GM18505 (cell line): ENCODE measurements at regions not wholly inside any gene's neighbourhood (a gene's known extent, or its start where the extent isn't known, plus 50 kb on each side); places are given as distances from the start of the nearest gene placed in this dataset.

ENCODE experiments used
- ATAC-seq: cut with Tn5 transposase; IDR thresholded peaks from one replicate; pipeline ENCODE4 v1.9.1; 2021; ENCODE audit not compliant: unreplicated experiment
- POLR2A ChIP-seq: IDR thresholded peaks from 4 replicates; pipeline ENCODE4 v1.6.1; 2011; ENCODE audit warnings: borderline replicate concordance; ENCODE audit not compliant: insufficient read depth, insufficient read length; ENCODE audit errors: extremely low read depth

GRCh38 chr17:77461277-77462057 is 320.7 kb downstream of the SEC14L1 start:
- ATAC-seq, result no peak
- TF ChIP-seq POLR2A, result no peak

GRCh38 chr17:77462090-77462489 is 321.3 kb downstream of the SEC14L1 start:
- peak; percentile 45 for TF ChIP-seq POLR2A
- ATAC-seq, result no peak

GRCh38 chr17:77462553-77463497 is 322.1 kb downstream of the SEC14L1 start:
- ATAC-seq, result no peak
- no peak for TF ChIP-seq POLR2A

GRCh38 chr17:77464988-77465357 is 324.2 kb downstream of the SEC14L1 start:
- ATAC-seq, result no peak
- TF ChIP-seq POLR2A, result no peak

- peak; percentile 56 for ATAC-seq
- no peak for TF ChIP-seq POLR2A
These were observed 324.7 kb downstream of the SEC14L1 start for GRCh38 chr17:77465358-77466041.

GRCh38 chr17:77466140-77466539 is 325.4 kb downstream of the SEC14L1 start:
- no peak for ATAC-seq
- no peak for TF ChIP-seq POLR2A

GRCh38 chr17:77466596-77467223 is 325.9 kb downstream of the SEC14L1 start:
- TF ChIP-seq POLR2A, result no peak
- ATAC-seq, result no peak

- no peak for TF ChIP-seq POLR2A
- ATAC-seq, result no peak
These were observed 326.8 kb downstream of the SEC14L1 start for GRCh38 chr17:77467521-77467920.

GRCh38 chr17:77468897-77469296 is 328.1 kb downstream of the SEC14L1 start:
- ATAC-seq, result no peak
- no peak for TF ChIP-seq POLR2A

- no peak for ATAC-seq
- no peak for TF ChIP-seq POLR2A
These were observed 329.6 kb downstream of the SEC14L1 start for GRCh38 chr17:77470330-77470786.

- no peak for ATAC-seq
These were observed 330.3 kb downstream of the SEC14L1 start for GRCh38 chr17:77470800-77471733.

GRCh38 chr17:77471984-77472461 is 331.3 kb downstream of the SEC14L1 start:
- ATAC-seq, result no peak

More at GRCh38 chr17:77470800-77471733, 330.3 kb downstream of the SEC14L1 start:
- no peak for TF ChIP-seq POLR2A

More at GRCh38 chr17:77471984-77472461, 331.3 kb downstream of the SEC14L1 start:
- TF ChIP-seq POLR2A, result no peak
